NCI-H128 (cell line): ENCODE measurements at regions not wholly inside any gene's neighbourhood (a gene's known extent, or its start where the extent isn't known, plus 50 kb on each side); places are given as distances from the start of the nearest gene placed in this dataset.
"Not testable (repeated sequence)": the region's sequence is repeated elsewhere in the genome, so short reads cannot be mapped to it uniquely, and the experiment has no call there.

ENCODE experiments used
- DNase-seq: peaks from one replicate; lab custom pipeline; 2025; ENCODE audit not compliant: unreplicated experiment; lab: John Stamatoyannopoulos, UW

DNA sequence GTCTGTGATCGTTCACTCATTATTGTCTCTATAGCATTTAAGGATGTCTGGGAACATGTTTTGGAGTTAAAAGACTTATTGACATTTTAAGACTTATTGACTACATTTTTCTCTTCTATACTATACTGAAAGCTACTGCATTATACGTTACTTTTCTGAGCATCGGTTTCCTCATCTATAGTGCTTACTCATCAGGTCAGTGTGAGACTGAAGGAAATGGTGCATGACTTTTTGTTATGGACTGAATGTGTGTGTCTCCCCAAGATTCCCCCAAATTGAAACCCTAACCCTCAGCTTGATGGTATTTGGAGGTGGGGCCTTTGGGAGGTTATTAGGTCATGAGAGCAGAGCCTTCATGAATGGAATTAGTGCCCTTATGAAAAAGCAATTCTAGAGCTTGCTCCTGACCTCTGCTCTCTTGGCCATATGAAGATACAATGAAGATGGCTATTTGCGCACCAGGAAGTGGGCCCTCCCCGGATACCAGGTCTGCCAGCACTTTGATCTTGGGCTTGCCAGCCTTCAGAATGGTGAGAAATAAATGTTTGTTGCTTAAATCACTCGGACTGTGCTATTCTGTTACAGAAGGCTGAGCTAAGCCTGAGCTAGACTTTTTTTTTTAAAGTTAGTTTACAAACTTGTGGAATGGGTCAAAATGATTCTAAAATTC lies 243.7 kb upstream of the RREB1 start:
- DNase-seq = no peak

- no peak for DNase-seq
Measured at GRCh38 chr6:6865611-6866010, 242.2 kb upstream of the RREB1 start.

GRCh38 chr6:6866656-6867403 lies 240.9 kb upstream of the RREB1 start:
- DNase-seq = no peak

- DNase-seq = no peak
Measured at GRCh38 chr6:6867404-6867799, 240.4 kb upstream of the RREB1 start.

GRCh38 chr6:6869094-6869493 lies 238.7 kb upstream of the RREB1 start:
- no peak for DNase-seq

- no peak for DNase-seq
Measured at GRCh38 chr6:6870921-6871320, 236.8 kb upstream of the RREB1 start.

- no peak for DNase-seq
Measured at GRCh38 chr6:6872459-6873344, 235.1 kb upstream of the RREB1 start.

DNA sequence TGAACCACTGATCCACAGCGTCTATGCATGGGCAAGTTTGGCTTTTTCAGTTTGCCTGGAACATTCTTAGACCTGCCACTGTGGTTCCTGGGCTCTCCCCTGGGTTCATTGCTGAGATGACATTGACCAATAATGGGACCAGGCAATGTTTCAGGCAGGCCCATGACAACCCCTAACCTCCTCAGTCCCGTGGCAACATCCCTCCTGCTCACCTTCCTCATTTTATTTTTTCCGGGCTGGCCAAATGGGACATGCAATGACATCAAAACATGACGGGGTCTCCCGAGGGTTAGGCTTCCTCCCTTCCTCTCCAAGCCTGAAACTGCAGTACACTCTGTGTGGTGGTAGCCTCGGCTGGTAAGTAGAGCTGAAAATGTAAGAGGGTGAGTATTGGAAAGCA lies 234.0 kb upstream of the RREB1 start:
- no peak for DNase-seq

DNA sequence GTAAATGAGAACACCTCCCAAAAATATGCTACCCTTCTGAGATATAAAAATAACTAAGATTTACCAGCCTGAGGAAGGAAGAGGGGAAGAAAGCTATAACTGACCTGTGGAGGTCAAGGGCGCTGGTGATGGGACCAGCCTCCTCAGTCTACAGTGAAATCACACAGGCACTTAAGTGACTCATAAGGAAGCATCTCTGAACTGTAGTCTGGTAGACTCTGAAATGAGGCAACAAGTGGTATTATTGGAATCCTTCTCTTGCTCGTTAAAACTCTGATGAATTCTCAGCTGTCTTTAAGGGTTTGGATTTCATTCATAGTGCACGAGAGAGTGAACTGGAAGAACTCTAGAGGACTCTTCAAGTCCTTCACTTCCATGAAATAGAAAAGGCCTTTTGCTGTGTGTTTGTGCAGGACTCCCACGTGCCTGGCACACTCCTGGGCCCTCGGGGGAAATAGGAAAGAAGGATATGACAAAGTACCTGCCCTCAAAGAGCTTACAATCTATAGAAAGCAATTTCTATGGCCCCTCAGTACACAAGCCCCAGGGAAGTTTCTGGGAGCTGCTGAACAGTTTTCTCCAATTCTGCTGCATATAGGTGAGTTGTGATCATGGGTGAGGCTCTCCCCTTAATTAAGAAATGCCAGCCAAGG lies 231.8 kb upstream of the RREB1 start:
- no peak for DNase-seq

DNA sequence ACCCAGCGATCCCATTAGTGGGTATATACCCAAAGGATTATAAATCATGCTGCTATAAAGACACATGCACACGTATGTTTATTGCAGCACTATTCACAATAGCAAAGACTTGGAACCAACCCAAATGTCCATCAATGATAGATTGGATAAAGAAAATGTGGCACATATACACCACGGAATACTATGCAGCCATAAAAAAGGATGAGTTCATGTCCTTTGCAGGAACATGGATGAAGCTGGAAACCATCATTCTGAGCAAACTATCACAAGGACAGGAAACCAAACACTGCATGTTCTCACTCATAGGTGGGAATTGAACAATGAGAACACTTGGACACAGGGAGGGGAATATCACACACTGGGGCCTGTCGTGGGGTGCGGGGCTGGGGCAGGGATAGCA lies 230.0 kb upstream of the RREB1 start:
- DNase-seq = not testable (repeated sequence)

DNA sequence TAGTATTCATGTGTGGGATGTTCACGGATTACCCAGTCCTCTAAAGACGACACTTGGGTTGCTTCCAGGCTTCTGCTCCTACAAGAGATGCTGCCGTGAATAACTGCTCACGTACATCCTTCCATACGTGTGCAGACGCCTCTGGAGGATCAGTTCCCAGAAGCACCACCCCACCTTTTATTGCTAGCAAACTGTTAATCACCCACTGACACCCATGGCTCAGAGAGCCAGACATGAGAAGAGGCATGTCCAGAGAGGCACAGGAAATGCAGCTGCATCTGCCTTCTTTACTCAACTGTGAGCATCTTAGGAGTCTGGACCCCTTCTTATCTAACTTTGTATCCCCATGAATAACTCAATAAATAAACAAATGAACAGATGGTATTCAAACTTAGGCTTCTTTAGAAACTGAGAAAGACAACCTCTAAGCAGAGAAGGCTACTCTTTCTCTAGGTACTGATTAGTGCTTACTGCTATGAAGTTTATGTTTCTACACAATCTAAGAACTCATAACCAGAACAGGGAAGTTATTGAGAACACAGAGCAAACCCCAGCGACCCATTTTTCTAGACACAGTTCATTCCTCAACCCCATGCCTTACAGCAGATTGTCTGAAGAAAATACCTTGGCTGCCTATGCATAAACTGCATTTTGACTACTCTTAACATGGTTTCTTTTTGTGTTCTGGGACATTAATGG lies 228.7 kb upstream of the RREB1 start:
- DNase-seq = no peak

DNA sequence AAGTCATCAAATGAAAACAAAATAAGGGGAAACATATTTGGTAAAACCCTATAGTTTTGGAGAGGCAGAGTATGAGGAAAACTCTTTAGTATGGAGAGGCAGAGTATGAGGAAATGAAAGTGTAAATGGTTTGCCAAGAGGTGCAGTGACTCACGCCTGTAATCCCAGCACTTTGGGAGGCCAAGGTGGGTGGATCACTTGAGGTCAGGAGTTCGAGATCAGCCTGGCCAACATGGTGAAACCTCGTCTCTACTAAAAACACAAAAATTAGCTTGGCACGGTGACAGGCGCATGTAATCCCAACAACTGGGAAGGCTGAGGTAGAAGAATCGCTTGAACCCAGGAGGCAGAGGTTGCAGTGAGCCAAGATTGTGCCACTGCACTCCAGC lies 228.2 kb upstream of the RREB1 start:
- not testable (repeated sequence) for DNase-seq

GRCh38 chr6:6880745-6881437 lies 226.9 kb upstream of the RREB1 start:
- no peak for DNase-seq

DNA sequence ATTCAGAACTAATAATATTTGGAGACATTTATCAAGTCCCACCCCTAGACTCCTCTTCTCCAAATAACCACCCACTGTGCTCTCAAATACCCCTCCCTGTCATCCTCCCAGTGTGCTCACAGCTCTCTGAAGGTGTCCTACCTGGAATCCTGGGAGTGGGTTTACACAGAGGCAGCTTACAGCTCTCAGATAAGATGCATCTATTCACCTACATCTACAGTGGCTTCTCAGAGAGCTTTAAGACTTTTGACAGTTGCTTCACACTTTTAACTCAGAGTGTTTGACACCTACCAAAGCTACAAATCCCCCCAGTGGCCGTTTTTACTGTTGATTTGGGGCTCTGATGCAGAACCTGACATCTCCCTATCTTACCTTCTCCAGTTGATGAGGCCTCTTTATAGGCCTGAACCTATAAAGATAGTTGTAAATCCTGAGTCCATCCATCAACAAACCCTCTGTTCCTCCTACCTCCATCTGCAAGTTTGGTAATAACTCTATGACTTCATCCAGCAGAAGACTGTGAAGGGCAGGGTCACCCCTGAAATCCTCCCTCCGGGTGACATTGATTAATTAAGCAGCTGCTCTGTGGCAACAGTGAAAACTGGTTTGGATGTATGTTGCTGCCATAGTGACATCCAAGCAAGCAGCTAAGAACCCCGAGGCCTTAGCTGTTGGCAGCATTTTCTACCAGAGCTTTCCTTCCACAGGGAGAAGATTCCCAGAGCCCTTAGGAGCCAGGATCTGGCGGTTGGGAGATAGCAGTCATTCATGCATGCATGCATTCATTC lies 226.1 kb upstream of the RREB1 start:
- no peak for DNase-seq

- DNase-seq = no peak
Measured at GRCh38 chr6:6882592-6882991, 225.2 kb upstream of the RREB1 start.

- DNase-seq = no peak
Measured at GRCh38 chr6:6883011-6883410, 224.8 kb upstream of the RREB1 start.

DNA sequence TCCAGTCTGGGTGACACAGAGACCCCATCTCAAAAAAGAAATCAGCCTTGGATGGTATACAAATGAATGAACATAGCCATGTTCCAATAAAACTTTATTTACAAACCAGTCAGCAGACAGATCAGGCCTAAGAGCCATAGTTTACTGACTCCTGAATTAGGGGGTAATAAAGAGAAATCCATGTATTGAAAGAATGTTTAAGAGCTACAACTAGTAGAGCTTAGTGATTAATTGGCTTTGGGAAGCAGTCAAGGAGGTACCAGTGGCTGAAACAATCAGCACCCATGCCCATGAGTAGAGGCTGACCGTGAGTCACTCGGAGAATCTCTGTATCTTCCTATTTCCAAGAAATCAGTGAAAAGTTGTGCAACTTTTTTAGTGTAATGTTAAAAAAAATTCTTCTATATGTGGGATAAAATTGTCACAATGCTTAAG lies 223.6 kb upstream of the RREB1 start:
- no peak for DNase-seq

DNA sequence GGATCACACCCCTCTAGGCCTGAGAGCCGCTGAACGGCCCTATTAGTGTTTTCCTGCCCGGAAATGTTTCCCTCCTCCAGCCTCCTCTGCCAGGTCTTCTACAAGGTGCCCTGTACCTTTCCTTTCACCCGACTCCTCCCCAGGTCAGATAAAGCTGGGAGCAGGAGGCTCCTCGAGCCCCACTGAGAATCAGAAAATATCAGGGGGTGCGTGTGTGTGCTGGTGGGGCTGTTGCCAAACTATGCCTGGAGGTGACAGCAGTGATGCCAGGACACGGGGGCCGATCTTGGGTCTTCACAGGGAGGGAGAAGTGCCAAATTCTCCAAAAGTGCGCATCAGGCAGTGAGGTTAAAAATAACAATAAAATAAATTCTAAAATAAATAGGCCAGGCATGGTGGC lies 222.8 kb upstream of the RREB1 start:
- DNase-seq = no peak

DNA sequence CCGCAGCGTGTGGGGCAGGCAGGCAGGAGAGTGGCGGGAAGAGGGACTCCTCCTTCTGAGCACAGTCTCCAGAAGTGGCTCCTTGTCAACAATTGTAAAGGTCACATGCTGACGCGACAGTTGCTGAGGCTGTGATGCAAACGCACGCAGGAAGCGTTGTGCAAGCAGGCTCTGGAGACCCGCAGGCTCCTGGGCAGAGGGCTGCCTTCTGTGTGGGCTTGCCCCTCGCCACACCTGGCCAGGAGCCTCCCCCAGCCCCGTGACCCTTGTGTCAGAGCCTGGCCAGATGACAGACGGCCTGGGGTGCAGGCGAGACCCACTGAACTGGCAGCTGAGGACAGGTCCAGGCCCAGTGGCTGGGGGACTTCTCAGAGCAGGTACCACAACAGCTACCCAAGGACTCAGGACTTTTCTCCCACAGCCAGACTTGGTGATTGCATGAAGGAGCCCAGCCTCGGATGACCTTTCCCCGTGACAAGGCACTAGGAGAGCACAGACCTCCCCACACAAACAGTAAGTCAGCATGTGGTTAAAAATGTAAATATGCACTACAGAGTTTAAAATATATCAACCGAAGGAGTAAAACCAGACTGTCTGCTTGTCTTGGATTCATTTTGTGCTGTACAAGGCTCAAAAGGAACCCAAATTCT lies 222.1 kb upstream of the RREB1 start:
- no peak for DNase-seq
